Putamen (tissue), 1 donor: ENCODE measurements at regions not wholly inside any gene's neighbourhood (a gene's known extent, or its start where the extent isn't known, plus 50 kb on each side); places are given as distances from the start of the nearest gene placed in this dataset.
A peak's percentile ranks its signal among the peaks of the same experiment; 100 is the strongest.
"Not testable (repeated sequence)": the region's sequence is repeated elsewhere in the genome, so short reads cannot be mapped to it uniquely, and the experiment has no call there.

ENCODE experiments used
- DNase-seq: peaks from one replicate; pipeline ENCODE4 v3.0.0-alpha.2; 2016; ENCODE audit warnings: low spot score

DNA sequence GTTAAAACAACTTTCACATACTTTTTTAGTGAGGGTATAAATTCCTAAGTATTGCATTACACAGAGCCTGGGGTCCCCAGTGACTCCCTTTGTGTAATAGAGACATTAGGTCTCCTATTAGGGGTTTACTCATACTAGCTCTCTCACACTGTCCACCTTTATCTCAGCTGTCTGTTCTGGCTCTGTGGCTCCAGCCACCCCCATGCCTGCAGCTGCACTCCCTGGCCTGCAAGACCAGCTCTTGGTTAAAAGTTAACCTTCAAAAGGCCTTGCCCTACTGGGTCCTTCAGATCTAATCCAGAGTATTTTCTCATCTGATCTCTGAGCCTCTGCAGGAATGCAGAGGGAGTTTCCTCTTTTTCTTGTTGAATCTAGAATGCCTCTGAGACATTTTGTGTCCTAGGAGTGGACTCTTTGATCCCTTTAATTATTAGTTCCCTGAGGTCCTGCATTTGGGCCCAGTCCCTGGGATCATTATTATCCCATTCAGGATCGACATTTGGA, 280.9 kb downstream of the PYDC2 start:
- not testable (repeated sequence) for DNase-seq

GRCh38 chr3:191743283-191743682, 282.3 kb downstream of the PYDC2 start:
- no peak for DNase-seq

DNA sequence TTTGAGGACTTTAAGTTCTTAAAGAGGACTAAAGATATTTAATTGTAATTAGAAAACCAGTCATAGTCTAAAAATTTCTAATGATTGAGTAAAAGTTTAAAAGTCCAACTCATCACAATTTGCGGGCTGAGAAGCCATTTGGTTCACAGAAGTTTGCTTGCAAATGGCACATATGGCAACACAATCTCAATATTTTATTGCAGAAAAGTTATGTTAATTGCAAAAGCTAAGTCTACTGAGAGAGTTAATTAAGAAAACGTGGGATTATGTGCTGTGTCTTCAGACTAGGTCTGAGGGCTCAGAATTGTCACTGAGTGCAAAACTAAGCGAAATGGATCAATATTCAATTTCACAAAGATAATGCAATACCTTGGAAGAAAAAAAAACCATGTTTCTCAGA, 289.7 kb downstream of the PYDC2 start:
- no peak for DNase-seq

- DNase-seq: no peak
These were observed 292.2 kb downstream of the PYDC2 start for GRCh38 chr3:191753196-191753595.

GRCh38 chr3:191761906-191762305, 300.9 kb downstream of the PYDC2 start:
- DNase-seq: no peak

DNA sequence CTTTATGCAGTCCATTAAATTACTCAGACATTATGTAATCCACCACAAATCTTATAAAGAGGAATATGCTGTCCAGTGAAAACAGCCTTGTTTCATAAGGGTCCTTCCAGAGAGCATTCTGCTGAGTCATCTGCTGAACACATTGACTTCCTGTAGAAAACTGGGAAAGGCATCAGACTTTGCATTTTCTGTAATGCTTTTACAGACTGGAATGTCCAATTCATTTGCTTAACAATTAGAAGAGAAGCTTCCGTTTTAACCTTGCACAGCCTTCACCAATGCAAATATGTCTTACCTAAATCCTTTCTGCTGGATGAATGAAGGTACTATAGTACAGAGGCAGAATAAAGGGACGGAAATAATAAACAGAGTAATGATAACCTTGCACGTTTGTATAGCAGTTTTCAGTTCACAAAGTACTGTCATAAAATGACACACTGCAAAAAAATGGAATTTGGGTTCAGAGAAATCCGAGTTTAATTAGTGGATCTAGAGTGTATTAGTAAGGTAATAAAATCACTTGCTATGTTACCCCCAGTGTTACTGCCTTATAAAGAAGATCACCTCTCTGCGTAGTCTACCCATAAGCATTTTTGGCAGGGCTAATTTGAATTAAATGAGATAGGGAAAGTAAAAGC, 301.5 kb downstream of the PYDC2 start:
- DNase-seq: no peak

DNA sequence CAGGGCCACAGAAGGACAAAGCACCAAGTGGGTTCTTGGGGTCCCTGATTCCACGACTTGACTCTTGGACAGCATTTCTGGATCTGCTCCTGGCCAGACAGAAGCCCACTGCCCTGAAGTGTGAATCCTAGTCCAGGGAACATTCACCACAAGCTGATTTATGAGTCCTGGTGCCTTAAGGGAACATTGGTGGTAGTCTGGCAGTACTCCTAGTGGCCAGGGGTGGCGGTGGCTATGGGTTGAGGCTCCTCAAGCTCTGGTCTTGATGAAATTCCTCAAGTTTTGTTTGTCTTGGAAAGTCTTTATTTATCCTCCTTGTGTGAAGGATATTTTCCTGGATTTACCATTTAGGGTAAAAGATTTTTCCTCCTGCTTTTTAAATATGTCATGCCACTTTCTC, 307.5 kb downstream of the PYDC2 start:
- no peak for DNase-seq

- no peak for DNase-seq
These were observed 309.6 kb downstream of the PYDC2 start for GRCh38 chr3:191770541-191770940.

GRCh38 chr3:191774485-191774884, 313.5 kb downstream of the PYDC2 start:
- DNase-seq: no peak

DNA sequence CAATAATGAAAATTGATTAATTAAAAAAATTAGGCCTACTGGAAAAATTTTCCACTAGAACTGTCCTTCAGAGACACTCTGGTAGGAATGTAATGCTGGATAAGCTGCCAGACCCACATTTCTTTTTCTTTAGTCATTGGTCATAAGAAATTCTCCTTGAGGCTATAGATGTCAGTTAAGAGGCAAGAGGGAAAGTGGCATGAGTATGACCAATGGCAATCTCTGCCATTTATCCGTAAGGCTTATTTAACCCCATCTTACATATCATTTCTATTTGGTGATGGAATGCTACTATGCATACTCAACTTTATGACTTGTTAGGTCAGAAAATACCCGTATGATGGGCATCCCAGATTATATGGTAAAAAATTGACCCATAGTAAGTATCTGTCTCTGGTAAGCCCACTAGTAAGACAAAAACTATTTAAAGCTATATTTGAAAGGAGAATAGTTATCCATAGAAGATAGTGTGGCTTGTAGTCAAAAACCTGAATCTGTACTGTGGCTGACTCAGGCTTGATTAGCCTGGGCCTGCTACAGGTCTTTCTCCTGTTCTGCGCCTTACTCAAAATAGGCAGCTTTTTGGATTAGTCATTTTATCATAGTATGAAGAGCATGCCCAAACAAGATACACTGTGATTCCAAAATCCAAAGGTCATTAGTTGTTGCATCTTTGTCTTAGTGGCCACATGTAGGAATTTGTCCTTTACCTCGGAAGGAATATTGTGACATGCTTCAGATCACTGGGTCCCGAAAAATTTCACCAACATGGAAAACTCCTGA, 314.7 kb downstream of the PYDC2 start:
- DNase-seq: no peak

DNA sequence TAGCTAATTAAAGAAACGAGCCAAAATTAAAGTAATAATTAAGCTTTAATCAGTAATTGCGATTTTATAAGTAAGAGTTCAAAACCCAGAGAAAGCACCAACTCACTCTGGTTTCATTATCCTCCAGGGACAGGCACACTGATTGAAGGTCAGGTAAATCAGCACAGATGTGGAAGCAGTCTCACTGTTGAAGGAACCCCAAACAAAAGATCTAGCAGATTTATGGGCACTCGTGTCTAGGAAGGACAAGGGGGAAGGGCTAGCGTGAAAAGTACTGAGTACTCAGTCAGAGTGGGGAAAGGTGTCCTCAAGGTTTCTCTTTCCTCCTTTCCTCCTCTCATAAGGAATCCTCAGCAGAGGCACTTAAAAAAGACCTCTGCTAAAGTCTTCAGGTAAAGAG, 320.1 kb downstream of the PYDC2 start:
- no peak for DNase-seq

DNA sequence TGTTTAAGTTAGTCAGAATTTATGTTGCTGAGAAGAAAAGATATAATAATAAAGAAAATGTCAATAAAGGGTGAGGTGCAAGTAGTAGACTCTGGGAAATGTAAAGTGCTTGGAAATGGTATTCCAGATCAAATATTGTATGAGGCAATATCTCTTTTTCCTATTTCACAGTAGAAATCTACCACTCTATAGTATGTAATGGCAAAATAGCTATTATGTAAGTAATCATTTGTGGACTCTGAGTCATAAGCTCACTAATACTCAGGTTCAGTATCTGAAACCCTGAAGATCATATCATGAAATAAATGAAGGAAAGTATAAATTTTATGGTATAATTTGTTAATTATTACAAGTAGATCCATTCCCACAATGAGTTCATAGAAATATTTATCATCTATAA, 322.1 kb downstream of the PYDC2 start:
- no peak for DNase-seq

DNA sequence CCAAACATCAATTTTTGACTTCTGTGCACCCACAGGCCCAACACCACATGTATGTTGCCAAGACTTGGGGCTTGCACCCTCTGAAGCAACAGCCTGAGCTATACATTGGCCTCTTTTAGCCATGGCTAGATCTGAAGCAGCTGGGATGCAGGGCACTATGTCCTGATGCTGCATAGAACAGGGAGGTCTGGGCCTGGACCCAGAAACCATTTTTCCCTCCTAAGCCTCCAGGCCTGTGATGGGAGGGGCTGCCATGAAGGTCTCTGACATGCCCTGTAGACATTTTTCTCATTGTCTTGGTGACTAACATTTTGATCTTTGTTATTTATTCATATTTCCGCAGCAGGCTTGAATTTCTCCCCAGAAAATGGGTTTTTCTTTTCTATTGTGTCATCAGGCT, 330.0 kb downstream of the PYDC2 start:
- no peak for DNase-seq

- DNase-seq: no peak
These were observed 331.6 kb downstream of the PYDC2 start for GRCh38 chr3:191792580-191792979.

- DNase-seq: no peak
These were observed 334.2 kb downstream of the PYDC2 start for GRCh38 chr3:191795196-191795595.

DNA sequence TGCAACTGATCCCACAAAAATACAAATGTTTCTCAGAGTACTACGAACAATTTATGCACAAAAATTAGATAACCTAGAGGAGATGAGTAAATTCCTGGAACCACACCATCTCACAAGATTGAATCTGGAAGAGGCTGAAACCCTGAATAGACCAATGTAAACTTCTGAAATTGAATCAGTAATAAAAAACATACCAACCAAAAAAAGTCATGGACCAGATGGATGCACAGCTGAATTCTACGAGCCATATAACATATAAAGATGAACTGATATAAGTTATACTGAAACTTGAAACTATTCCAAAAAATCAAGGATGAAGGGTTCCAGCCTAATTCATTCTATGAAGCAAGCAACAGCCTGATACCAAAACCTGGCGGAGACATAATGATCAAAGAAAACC, 336.3 kb downstream of the PYDC2 start:
- no peak for DNase-seq

GRCh38 chr3:191802671-191803070, 341.7 kb downstream of the PYDC2 start:
- DNase-seq: no peak

- no peak for DNase-seq
These were observed 344.0 kb downstream of the PYDC2 start for GRCh38 chr3:191804935-191805334.

DNA sequence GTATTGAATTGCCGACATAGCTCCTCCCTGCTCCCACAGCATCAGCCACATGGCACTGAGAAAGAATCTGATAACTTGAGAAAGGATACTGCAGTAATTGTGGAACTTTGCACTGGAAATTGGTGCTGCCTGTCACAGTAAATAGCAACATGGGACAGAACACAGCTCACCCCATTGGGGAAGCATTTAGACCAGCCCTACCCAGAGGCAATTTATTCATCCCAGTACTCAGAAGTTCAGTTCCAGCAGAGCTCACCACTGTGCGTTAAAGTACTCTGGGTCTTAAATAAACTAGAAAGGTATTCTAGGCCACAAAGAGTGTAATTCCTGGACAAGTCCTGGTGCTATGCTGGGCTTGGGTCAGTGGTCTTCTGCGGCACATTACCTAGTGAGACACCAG, 347.1 kb downstream of the PYDC2 start:
- DNase-seq: no peak

- no peak for DNase-seq
These were observed 348.5 kb downstream of the PYDC2 start for GRCh38 chr3:191809326-191809949.

GRCh38 chr3:191813245-191813644, 352.3 kb downstream of the PYDC2 start:
- DNase-seq: no peak

GRCh38 chr3:191848818-191849217, 387.9 kb downstream of the PYDC2 start:
- no peak for DNase-seq

DNA sequence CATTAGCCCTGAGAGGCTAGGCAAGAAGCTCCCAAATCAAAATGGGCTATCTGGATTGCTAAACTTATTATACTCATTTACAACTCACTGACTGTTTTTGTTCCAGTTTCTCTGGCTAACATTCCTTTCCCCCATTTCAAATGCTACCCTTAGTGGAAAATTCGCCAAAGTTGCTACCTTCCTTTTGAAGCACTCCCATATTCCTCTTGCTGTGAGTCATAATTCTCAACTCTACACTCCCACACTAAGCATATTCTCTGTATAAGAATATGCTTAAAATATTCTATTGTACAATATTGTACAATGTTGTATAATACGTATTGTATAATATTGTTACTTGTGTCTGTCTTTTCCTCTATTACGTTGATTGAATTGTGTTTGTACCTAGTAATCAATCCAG, 398.6 kb downstream of the PYDC2 start:
- DNase-seq: peak; percentile 12
